ENCODE measurements at regions not wholly inside any gene's neighbourhood (a gene's known extent, or its start where the extent isn't known, plus 50 kb on each side); places are given as distances from the start of the nearest gene placed in this dataset.

- no peak for TF ChIP-seq CTCF (conservative IDR thresholded peaks at IDR 0.05; ENCODE audit: control insufficient read depth, insufficient read depth, low read depth, low read length)
- no peak overlapping the region for H3K4me3 ChIP-seq (ENCODE audit: control insufficient read depth, low read depth, low read length)
- peak; percentile 24 for DNase-seq (ENCODE audit: low read depth)
Measured at GRCh38 chr1:60866917-60867531, 215.3 kb upstream of the NFIA start.

- no peak for DNase-seq (ENCODE audit: low read depth)
- no peak for TF ChIP-seq CTCF (conservative IDR thresholded peaks at IDR 0.05; ENCODE audit: control insufficient read depth, insufficient read depth, low read depth, low read length)
- no peak overlapping the region for H3K4me3 ChIP-seq (ENCODE audit: control insufficient read depth, low read depth, low read length)
Measured at GRCh38 chr1:60866226-60866900, 216.0 kb upstream of the NFIA start.

- no peak for TF ChIP-seq CTCF (conservative IDR thresholded peaks at IDR 0.05; ENCODE audit: control insufficient read depth, insufficient read depth, low read depth, low read length)
- no peak overlapping the region for H3K4me3 ChIP-seq (ENCODE audit: control insufficient read depth, low read depth, low read length)
- no peak for DNase-seq (ENCODE audit: low read depth)
Measured at GRCh38 chr1:60865166-60865565, 217.2 kb upstream of the NFIA start.

GRCh38 chr1:60864722-60865121, 217.6 kb upstream of the NFIA start:
- no peak for TF ChIP-seq CTCF (conservative IDR thresholded peaks at IDR 0.05; ENCODE audit: control insufficient read depth, insufficient read depth, low read depth, low read length)
- DNase-seq (ENCODE audit: low read depth), result no peak
- no peak overlapping the region for H3K4me3 ChIP-seq (ENCODE audit: control insufficient read depth, low read depth, low read length)

GRCh38 chr1:60863131-60863530, 219.2 kb upstream of the NFIA start:
- TF ChIP-seq CTCF (conservative IDR thresholded peaks at IDR 0.05; ENCODE audit: control insufficient read depth, insufficient read depth, low read depth, low read length), result no peak
- DNase-seq (ENCODE audit: low read depth), result no peak
- no peak overlapping the region for H3K4me3 ChIP-seq (ENCODE audit: control insufficient read depth, low read depth, low read length)

- no peak for TF ChIP-seq CTCF (conservative IDR thresholded peaks at IDR 0.05; ENCODE audit: control insufficient read depth, insufficient read depth, low read depth, low read length)
- DNase-seq (ENCODE audit: low read depth), result no peak
- H3K4me3 ChIP-seq (ENCODE audit: control insufficient read depth, low read depth, low read length), result no peak overlapping the region
Measured at GRCh38 chr1:60861961-60862567, 220.3 kb upstream of the NFIA start.

Data from fibroblast of mammary gland (primary cell).